ENCODE measurements at regions not wholly inside any gene's neighbourhood (a gene's known extent, or its start where the extent isn't known, plus 50 kb on each side); places are given as distances from the start of the nearest gene placed in this dataset.

GRCh38 chr13:86741762-86742285, 929.3 kb upstream of the SLITRK5 start:
- TF ChIP-seq, protein P1, sequence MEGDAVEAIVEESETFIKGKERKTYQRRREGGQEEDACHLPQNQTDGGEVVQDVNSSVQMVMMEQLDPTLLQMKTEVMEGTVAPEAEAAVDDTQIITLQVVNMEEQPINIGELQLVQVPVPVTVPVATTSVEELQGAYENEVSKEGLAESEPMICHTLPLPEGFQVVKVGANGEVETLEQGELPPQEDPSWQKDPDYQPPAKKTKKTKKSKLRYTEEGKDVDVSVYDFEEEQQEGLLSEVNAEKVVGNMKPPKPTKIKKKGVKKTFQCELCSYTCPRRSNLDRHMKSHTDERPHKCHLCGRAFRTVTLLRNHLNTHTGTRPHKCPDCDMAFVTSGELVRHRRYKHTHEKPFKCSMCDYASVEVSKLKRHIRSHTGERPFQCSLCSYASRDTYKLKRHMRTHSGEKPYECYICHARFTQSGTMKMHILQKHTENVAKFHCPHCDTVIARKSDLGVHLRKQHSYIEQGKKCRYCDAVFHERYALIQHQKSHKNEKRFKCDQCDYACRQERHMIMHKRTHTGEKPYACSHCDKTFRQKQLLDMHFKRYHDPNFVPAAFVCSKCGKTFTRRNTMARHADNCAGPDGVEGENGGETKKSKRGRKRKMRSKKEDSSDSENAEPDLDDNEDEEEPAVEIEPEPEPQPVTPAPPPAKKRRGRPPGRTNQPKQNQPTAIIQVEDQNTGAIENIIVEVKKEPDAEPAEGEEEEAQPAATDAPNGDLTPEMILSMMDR (optimal IDR thresholded peaks at IDR 0.05 in 1 of 3, IDR thresholded peaks at IDR 0.05 in 1 of 3, conservative IDR thresholded peaks at IDR 0.05 in 1 of 3; ENCODE audit: extremely low read depth in 1 of 3, insufficient read depth in 2 of 3, low read length in 3 of 3): no peak
- TF ChIP-seq EZH2 (IDR thresholded peaks at IDR 0.05; ENCODE audit: low read length): no peak
